GM04503 (cell line): ENCODE measurements at regions not wholly inside any gene's neighbourhood (a gene's known extent, or its start where the extent isn't known, plus 50 kb on each side); places are given as distances from the start of the nearest gene placed in this dataset.
A peak's percentile ranks its signal among the peaks of the same experiment; 100 is the strongest.
"Not testable (repeated sequence)": the region's sequence is repeated elsewhere in the genome, so short reads cannot be mapped to it uniquely, and the experiment has no call there.

ENCODE experiments used
- DNase-seq: peaks from one replicate; pipeline ENCODE4 v3.0.0-alpha.2; 2012; ENCODE audit warnings: low read depth

- no peak for DNase-seq
Measured at GRCh38 chr10:57959318-57960006, 308.2 kb downstream of the IPMK start.

GRCh38 chr10:57955076-57955475 lies 312.6 kb downstream of the IPMK start:
- DNase-seq: peak; percentile 47

- DNase-seq: no peak
Measured at GRCh38 chr10:57952741-57953140, 315.0 kb downstream of the IPMK start.

GRCh38 chr10:57950442-57950974 lies 317.2 kb downstream of the IPMK start:
- DNase-seq: no peak

GRCh38 chr10:57948796-57949195 lies 318.9 kb downstream of the IPMK start:
- no peak for DNase-seq

- no peak for DNase-seq
Measured at GRCh38 chr10:57946833-57947232, 320.9 kb downstream of the IPMK start.

- no peak for DNase-seq
Measured at GRCh38 chr10:57943701-57944100, 324.0 kb downstream of the IPMK start.

- no peak for DNase-seq
Measured at GRCh38 chr10:57925045-57925444, 342.6 kb downstream of the IPMK start.

GRCh38 chr10:57921140-57921539 lies 346.6 kb downstream of the IPMK start:
- DNase-seq: no peak

- DNase-seq: no peak
Measured at GRCh38 chr10:57919864-57920263, 347.8 kb downstream of the IPMK start.

- DNase-seq: no peak
Measured at GRCh38 chr10:57917019-57917418, 350.7 kb downstream of the IPMK start.

GRCh38 chr10:57905861-57906260 lies 361.8 kb downstream of the IPMK start:
- no peak for DNase-seq

GRCh38 chr10:57905010-57905409 lies 362.7 kb downstream of the IPMK start:
- no peak for DNase-seq

- no peak for DNase-seq
Measured at GRCh38 chr10:57898231-57898630, 369.5 kb downstream of the IPMK start.

GRCh38 chr10:57897611-57898010 lies 370.1 kb downstream of the IPMK start:
- no peak for DNase-seq

- DNase-seq: no peak
Measured at GRCh38 chr10:57894361-57894760, 373.3 kb downstream of the IPMK start.

- no peak for DNase-seq
Measured at GRCh38 chr10:57891201-57892006, 376.3 kb downstream of the IPMK start.

- no peak for DNase-seq
Measured at GRCh38 chr10:57890691-57891090, 377.0 kb downstream of the IPMK start.

- DNase-seq: not testable (repeated sequence)
Measured at GRCh38 chr10:57885618-57885968, 382.1 kb downstream of the IPMK start.

GRCh38 chr10:57884965-57885617 lies 382.6 kb downstream of the IPMK start:
- no peak for DNase-seq

- DNase-seq: no peak
Measured at GRCh38 chr10:57884407-57884806, 383.3 kb downstream of the IPMK start.

- DNase-seq: no peak
Measured at GRCh38 chr10:57880446-57881227, 387.1 kb downstream of the IPMK start.
